ENCODE measurements at regions not wholly inside any gene's neighbourhood (a gene's known extent, or its start where the extent isn't known, plus 50 kb on each side); places are given as distances from the start of the nearest gene placed in this dataset.

- TF ChIP-seq, protein P1, sequence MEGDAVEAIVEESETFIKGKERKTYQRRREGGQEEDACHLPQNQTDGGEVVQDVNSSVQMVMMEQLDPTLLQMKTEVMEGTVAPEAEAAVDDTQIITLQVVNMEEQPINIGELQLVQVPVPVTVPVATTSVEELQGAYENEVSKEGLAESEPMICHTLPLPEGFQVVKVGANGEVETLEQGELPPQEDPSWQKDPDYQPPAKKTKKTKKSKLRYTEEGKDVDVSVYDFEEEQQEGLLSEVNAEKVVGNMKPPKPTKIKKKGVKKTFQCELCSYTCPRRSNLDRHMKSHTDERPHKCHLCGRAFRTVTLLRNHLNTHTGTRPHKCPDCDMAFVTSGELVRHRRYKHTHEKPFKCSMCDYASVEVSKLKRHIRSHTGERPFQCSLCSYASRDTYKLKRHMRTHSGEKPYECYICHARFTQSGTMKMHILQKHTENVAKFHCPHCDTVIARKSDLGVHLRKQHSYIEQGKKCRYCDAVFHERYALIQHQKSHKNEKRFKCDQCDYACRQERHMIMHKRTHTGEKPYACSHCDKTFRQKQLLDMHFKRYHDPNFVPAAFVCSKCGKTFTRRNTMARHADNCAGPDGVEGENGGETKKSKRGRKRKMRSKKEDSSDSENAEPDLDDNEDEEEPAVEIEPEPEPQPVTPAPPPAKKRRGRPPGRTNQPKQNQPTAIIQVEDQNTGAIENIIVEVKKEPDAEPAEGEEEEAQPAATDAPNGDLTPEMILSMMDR (IDR thresholded peaks at IDR 0.05), result no peak
- TF ChIP-seq POLR2A (IDR thresholded peaks at IDR 0.05) (no peak), POLR2AphosphoS5 (IDR thresholded peaks at IDR 0.05) (no peak), EP300 (IDR thresholded peaks at IDR 0.05; ENCODE audit: low read depth) (no peak)
- WGBS, 2 donors (ENCODE audit: low coverage in 1 of 2), result 26 to 42% methylated on average over 2 of the region's 2 CpGs
- Histone ChIP-seq H3K27ac (no peak overlapping the region), H3K4me1 (no peaks in the 10 kb centered on the region), H3K36me3 (no peaks in the 10 kb centered on the region), H3K4me3 (no peak overlapping the region), H3K9me3 (no peaks in the 10 kb centered on the region), H3K27me3 (no peaks in the 10 kb centered on the region)
- intact Hi-C loops (cut with DNase I; ENCODE audit: low total_unique reads) (no loop called here), in situ Hi-C loops (cut with MboI; ENCODE audit: low pct_ligation_motif_present in 1 of 4, low pct_unique_long_range_greater_than_20kb in 1 of 4, low sequenced_read_pairs in 3 of 4) (no loop called here)
- no peak for DNase-seq
Observed at GRCh38 chr12:23005387-23005786, 380.4 kb downstream of the ETNK1 start.

GRCh38 chr12:23006413-23006812, 381.4 kb downstream of the ETNK1 start:
- in situ Hi-C loops (cut with MboI; ENCODE audit: low pct_ligation_motif_present in 1 of 4, low pct_unique_long_range_greater_than_20kb in 1 of 4, low sequenced_read_pairs in 3 of 4), result no loop called here
- TF ChIP-seq POLR2AphosphoS5 (IDR thresholded peaks at IDR 0.05) (no peak), POLR2A (IDR thresholded peaks at IDR 0.05) (no peak), EP300 (IDR thresholded peaks at IDR 0.05; ENCODE audit: low read depth) (no peak)
- TF ChIP-seq, protein P1 (IDR thresholded peaks at IDR 0.05), result no peak
- H3K4me1 ChIP-seq, result no peaks in the 10 kb centered on the region
- no peaks in the 10 kb centered on the region for H3K36me3 ChIP-seq
- intact Hi-C loops (cut with DNase I; ENCODE audit: low total_unique reads), result no loop called here
- H3K27me3 ChIP-seq, result no peaks in the 10 kb centered on the region
- 50 to 54% methylated on average over 2 of the region's 2 CpGs for WGBS, 2 donors (ENCODE audit: low coverage in 1 of 2)
- H3K9me3 ChIP-seq, result no peaks in the 10 kb centered on the region
- H3K27ac ChIP-seq, result no peak overlapping the region
- H3K4me3 ChIP-seq, result no peak overlapping the region
- DNase-seq, result no peak

DNA sequence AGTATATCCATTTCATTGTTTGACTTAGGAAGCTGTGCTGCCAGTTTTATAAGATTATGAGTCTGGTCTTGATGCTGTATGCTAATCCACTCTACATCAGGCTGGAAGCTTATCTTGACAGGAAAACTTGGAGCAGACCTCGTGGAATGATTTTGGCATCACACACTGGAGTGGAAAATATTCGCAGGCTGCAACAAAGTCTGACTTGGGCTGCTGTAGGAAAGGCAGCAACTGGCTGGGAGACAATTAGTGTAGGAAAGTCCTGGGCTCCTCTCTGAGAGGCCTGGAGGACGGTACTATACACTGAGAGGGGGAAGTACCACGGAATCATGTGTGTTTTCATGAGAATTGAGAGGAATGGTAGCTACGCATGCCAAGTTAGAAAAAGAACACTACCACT, 383.7 kb downstream of the ETNK1 start:
- WGBS, 2 donors (ENCODE audit: low coverage in 1 of 2), result 54 to 80% methylated on average over 1 to 5 of the region's 5 CpGs
- no peak for DNase-seq

GRCh38 chr12:23014749-23015148, 389.8 kb downstream of the ETNK1 start:
- no peak overlapping the region for H3K4me3 ChIP-seq
- no peaks in the 10 kb centered on the region for H3K9me3 ChIP-seq
- TF ChIP-seq POLR2A (IDR thresholded peaks at IDR 0.05) (no peak), EP300 (IDR thresholded peaks at IDR 0.05; ENCODE audit: low read depth) (no peak), POLR2AphosphoS5 (IDR thresholded peaks at IDR 0.05) (no peak)
- TF ChIP-seq, protein P1 (IDR thresholded peaks at IDR 0.05), result no peak
- no peaks in the 10 kb centered on the region for H3K27me3 ChIP-seq
- no peaks in the 10 kb centered on the region for H3K4me1 ChIP-seq
- in situ Hi-C loops (cut with MboI; ENCODE audit: low pct_ligation_motif_present in 1 of 4, low pct_unique_long_range_greater_than_20kb in 1 of 4, low sequenced_read_pairs in 3 of 4), result no loop called here
- DNase-seq, result no peak
- no peaks in the 10 kb centered on the region for H3K36me3 ChIP-seq
- H3K27ac ChIP-seq, result no peak overlapping the region
- intact Hi-C loops (cut with DNase I; ENCODE audit: low total_unique reads), result no loop called here

More for the DNA sequence above, 383.7 kb downstream of the ETNK1 start:
- in situ Hi-C loops (cut with MboI; ENCODE audit: low pct_ligation_motif_present in 1 of 4, low pct_unique_long_range_greater_than_20kb in 1 of 4, low sequenced_read_pairs in 3 of 4) (no loop called here), intact Hi-C loops (cut with DNase I; ENCODE audit: low total_unique reads) (no loop called here)
- TF ChIP-seq EP300 (IDR thresholded peaks at IDR 0.05; ENCODE audit: low read depth) (no peak), POLR2A (IDR thresholded peaks at IDR 0.05) (no peak), POLR2AphosphoS5 (IDR thresholded peaks at IDR 0.05) (no peak)
- TF ChIP-seq, protein P1 (IDR thresholded peaks at IDR 0.05), result no peak
- Histone ChIP-seq H3K36me3 (no peaks in the 10 kb centered on the region), H3K27ac (no peak overlapping the region), H3K4me1 (no peaks in the 10 kb centered on the region), H3K4me3 (no peak overlapping the region), H3K9me3 (no peaks in the 10 kb centered on the region), H3K27me3 (no peaks in the 10 kb centered on the region)
